ENCODE measurements at regions not wholly inside any gene's neighbourhood (a gene's known extent, or its start where the extent isn't known, plus 50 kb on each side); places are given as distances from the start of the nearest gene placed in this dataset.
"Not testable (repeated sequence)": the region's sequence is repeated elsewhere in the genome, so short reads cannot be mapped to it uniquely, and the experiment has no call there.

DNA sequence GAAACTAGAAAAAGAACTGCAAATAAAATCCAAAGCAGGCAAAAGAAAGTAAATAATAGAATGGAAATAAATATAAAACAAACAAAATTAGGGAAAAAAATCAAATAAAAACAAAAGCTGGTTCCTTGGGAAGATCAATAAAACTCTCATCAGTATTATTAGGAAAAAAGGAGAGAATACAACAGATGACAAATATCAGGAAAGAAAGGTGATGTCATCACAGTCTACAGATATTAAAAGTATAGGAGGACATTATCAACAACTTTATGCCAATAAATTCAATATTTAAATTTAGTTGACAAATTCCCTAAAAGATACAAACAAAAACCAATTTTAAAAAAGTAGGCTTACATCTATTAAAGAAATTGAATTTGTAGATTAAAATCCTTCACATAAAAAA lies 107.4 kb upstream of the FOXN3 start:
- DNase-seq (ENCODE audit: low read depth), result no peak

DNA sequence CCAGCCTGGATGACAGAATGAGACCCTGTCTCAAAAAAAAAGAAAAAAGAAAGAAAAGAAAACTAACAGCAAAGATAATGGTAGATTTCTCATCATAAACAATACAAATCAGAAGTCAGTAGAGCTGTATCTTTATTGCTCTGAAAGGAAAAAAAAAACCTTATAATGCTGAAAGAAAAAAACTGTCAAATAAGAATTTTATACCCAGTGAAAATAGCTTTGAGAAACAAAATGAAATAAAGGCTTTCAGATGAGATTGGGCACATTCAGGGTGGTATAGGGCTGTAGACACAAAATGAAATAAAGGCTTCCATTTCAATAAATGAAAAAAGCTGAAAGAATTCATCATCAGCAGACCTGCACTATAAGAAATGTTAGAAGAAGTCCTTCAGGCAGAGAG lies 105.0 kb upstream of the FOXN3 start:
- DNase-seq (ENCODE audit: low read depth), result no peak

DNA sequence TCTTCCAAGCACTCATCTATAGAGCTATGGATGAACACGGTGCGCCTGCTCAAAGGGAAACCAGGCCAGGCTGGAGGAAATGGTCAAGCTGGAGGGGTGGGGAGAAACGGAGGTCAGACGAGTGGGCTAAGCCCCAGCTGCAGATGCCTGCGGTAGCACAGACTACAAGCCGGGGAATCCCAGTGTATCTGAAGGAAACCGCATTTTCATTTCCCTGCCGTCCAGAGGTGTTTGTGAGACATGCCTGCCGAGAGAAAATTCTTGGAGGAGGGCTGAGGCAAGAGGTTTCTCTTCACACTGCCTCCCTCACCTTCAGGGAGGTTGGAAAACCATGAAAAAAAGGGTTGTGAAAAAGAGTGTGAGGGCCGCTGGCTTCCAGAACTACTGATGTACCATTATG lies 102.0 kb upstream of the FOXN3 start:
- DNase-seq (ENCODE audit: low read depth), result no peak

DNA sequence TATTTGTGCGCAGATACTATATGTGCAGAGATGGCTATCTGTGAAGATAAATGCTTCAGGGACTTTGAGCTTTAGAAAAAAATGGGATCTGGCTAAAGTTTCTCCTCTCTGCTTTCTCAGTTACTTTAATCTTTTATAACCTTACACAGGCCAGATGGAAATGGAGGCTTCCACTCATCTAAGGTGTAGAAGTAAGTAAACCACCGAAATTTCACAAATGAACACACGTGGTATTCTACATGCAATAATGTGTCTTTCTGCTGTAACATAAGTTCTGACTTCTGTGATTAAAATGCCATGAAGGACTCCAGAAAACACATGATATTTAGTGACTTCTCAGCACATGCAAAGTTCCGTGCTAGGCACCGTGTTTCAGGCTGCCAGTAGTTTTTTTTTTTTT lies 99.1 kb upstream of the FOXN3 start:
- no peak for DNase-seq (ENCODE audit: low read depth)

DNA sequence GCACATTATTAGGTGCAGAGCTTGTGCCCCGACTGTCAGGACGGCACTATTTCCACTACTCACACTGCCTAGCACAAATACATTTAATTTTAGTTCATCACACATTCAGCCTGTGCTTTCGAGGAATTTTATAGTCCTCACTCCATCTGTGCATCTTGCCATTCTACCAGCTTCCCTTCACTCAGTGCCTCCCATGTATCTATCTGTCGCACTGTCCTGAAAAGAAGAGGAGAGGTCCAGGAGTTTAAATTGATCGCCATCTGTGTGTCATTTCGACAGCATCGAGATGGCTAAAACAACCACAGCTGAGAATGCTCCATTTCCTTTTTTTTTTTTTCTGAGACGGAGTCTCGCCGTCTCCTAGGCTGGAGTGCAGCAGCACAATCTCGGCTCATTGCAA lies 97.6 kb upstream of the FOXN3 start:
- no peak for DNase-seq (ENCODE audit: low read depth)

DNA sequence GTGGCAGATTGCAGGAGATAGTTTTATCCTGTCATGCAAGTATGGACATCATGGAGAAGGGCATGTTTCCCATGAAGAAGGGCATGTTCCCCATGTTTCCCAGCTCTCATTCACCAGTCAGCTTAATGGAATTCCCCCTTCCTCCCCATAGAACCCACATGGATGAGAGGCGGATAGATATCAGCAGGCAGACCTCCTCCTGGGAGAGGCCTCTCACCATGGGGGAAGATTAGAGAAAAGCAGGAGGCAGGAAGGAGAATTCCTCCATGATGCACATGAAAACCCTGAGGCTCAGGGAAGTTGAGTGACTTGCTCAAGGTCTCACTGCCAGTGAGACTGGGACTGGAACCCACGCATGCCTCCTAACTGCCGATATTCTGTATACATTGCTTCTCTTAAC lies 92.9 kb upstream of the FOXN3 start:
- no peak for DNase-seq (ENCODE audit: low read depth)

DNA sequence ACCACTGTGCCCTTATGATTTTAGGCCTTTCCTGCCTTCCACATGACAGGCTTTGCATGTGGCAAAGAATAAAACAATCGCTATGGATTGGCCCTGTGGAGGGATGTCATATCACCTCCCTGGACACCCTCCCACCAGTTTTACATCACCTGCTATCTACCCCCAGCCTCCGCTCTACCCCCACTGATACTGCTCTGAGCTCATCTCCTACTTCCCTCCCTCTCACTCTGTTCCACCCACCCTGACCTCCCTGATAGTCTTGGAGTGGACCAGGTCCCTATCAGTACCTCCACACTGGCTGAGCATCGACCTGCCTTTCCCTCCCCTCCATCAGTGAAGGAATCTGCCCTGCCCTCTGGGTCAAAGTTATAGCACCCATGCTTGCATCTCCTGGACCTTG lies 91.8 kb upstream of the FOXN3 start:
- DNase-seq (ENCODE audit: low read depth), result no peak

DNA sequence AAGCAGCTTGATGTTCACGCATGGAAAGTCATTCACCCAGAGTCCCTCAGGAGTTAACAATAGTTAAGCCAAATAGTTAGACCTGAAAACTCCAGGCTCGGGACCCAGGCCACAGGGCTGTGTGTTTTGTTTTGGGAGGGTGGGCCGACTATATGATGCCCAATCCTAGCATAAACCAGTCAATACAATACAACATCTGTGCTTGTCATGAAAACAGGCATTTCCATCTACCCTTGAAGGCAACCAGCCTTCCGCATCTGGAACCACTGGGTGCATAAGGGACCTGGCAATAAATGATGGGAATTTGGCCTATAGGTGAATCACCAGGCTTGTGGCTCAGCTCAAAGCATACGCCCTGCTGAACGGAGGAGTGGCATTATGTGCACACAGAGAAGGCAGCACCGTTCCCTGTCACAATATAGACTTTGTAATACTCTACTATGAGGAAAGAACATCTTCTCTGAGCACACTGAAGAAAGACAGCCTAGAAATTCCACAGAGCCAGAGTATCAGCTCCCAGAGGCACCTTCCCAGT lies 91.0 kb upstream of the FOXN3 start:
- no peak for DNase-seq (ENCODE audit: low read depth)

DNA sequence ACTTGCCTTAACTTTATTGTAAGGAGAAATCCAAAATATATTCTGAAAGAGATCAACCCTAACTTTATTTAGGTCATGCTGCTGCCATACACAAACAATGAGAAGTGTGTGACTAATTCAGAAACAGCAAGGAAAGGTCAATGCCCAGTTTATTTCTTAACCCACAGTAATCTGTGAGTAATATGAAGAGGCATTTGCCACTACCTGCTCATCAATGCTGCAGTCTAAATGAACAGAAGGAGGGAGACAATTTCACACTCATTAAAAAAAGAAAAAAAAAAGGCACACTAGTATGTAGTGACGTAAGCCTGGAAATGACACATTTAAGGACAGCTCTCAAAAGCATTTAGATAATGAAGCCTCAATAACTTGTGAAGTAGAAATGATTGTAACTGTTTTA lies 90.5 kb upstream of the FOXN3 start:
- no peak for DNase-seq (ENCODE audit: low read depth)

DNA sequence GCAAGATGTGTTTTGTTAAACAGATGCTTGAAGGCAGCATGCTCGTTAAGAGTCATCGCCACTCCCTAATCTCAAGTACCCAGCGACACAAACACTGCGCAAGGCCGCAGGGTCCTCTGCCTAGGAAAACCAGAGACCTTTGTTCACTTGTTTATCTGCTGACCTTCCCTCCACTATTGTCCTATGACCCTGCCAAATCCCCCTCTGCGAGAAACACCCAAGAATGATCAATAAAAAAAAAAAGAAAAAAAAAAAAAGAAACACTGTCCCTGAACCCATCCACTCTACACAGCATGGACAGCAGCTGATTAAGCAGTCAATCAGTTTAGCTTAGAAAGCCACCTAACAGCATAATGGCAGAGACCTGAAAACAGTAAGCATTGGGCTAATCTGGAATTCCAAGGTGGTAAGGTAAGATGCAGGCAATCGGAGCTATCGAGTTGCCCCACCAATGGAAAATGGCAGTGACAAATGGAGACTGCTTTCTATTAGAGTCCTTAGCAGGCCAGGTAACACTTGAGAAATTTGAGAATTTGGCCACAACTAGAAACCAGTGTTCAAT lies 89.9 kb upstream of the FOXN3 start:
- not testable (repeated sequence) for DNase-seq (ENCODE audit: low read depth)

DNA sequence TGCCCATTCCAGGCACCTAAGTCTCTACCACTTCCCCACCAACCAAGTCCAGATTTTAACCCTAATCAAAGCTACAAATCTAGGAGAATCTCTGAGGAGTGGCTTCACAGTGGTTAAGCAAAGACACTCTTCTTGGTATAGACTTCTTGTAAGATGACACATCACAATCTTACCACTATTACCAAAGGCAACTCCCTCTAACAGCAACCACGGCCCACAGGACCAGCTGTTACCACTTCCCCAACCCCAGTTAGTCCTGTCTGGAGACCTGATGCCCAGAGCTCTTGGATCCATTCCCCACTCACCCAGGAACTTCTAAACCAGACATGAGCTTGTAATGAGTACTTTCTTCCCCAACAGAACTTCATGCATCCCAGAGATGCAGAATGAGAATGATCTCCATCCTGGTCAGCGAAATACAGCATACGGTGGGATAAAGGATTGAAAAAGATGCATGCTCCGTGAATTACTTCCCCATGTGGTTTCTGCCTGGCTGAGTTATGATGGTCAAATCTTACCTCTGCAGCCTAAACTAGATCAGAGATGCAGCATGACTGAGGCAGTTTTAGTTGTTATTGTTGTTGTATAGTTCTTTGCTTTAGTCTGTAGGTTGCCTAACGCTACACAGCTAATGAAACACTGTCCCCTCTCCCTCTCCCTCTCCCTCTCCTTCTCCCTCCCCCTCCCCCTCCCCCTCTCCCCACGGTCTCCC lies 87.7 kb upstream of the FOXN3 start:
- DNase-seq (ENCODE audit: low read depth), result no peak

DNA sequence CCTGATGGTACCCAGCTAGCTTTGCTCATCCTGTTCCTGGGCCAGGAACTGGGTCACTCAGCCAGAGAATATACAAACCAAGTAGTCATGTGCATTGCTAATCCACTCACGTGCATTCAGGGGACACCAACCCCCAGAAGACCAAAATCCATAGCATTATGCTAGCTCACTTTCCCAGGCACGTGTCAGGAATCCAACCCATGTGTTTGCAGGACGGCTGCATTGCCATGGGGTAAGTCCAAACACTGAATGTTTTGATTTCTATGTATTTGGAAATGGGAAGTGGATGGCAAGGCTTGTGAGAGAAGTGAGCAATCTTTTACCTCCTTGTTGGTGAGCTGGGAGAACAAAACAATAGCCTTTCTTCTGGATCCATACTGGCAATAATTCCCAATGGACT lies 87.1 kb upstream of the FOXN3 start:
- no peak for DNase-seq (ENCODE audit: low read depth)

DNA sequence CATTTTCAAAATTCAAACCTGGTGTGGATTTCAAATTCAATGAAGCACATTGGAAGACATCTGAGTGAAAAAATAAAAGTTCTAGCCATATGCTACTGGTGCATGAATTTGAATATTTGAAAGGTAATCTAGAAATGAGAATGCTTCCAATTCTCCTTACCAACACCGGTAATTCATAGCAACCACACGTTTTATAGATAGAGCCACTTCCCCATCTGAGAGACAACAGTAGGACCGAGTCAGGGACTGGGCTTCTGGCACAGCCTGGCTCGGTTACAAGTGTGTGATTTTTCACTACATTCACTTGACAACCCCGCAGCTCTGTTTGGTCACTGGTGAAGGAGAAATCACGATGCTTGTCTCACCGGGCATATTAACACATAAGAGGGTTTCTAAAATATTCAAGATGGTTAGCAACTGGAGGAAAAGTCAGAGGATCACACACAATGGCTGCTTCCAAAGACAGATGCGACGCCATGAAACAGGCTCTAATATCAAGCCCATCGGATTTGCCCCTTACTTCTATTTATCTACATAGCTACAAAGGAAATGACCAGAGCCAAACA lies 86.5 kb upstream of the FOXN3 start:
- DNase-seq (ENCODE audit: low read depth), result no peak

DNA sequence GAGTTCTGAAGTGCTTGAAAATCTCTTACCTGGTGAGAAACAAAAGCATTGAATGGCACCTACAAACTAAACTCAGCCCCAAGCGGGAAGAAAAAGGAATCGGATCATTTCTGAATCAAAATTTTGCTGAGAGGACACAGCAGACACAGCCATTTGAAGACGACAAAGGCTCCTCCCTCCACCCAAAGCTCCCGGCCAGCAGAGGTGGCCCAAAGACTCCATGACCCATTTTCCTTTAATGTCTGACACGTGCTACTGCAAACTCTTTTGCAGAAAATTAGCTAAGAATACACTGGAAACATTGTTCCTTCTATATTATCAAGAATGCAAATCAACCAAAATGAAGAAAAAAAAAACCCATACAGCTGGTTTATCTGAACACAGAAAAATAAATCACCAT lies 85.9 kb upstream of the FOXN3 start:
- no peak for DNase-seq (ENCODE audit: low read depth)

DNA sequence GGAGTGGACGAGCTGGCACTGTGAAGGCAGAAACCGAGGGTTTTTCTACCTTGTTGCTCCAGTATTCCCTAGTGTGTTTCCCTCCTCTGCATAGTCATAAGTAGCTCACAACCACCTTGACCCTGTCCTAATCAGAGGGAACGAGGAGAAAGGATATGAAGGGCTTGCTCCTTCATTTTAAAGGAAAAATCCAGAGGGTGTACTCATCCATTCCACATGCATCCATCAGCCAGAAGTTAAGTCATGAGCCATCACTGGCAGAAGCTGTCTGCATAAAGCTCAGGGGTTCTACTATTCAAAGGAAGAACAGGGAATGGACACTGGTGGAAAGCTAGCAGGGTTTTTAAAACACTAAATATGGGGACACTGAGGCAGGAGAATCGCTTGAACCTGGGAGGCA lies 84.3 kb upstream of the FOXN3 start:
- no peak for DNase-seq (ENCODE audit: low read depth)

DNA sequence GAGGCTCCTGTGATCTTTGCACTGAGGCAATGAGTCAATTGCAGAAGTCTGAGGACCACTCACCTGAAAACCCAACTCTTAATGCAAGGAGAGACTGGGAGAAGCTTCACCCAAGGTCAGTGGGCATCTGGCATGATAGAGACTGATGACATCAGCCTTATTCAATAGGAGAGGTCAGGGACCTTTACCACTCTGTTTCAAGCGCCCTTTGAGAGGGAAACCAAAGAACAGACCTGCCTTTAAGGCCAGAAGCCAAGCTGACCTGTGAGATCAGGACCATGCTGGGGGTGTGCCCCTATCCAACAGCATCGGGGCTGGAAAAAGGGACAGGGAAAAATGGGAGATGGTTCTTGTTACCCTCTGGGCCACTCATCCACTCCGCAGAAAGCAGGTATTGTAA lies 83.3 kb upstream of the FOXN3 start:
- no peak for DNase-seq (ENCODE audit: low read depth)

DNA sequence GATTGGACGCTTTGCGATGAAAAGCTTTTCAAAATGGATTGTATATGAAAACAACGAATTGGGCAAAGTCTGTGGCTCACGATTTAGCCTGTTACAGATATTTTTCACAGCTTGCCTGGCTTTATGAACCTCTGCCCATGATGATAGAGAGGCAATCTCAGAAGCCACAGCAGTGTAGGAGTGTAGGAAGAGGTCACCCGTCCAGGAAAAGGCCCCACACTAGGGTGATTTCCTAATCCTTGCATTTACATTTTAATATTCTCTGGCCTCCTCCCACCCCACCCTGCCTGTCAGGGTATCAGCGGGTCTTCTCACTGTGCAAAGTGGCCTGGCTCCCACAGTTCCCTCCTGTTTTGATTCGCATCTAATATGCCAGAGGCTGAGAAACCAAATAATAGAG lies 81.8 kb upstream of the FOXN3 start:
- DNase-seq (ENCODE audit: low read depth), result no peak

DNA sequence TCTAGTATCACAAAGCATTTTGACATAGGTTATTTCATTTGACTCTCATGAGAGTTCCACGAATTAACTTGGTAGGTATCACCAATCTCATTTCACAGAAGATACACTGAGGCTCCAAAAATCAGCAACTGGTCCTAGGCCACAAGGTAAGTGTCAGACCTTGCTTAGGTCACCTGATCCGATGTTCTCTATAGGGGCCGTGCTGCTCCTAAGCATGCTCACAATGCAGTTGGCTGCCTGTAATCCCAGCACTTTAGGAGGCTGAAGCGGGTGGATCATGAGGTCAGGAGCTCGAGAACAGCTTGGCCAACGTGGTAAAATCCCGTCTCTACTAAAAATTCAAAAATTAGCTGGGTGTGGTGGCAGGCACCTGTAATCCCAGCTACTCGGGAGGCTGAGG lies 78.7 kb upstream of the FOXN3 start:
- DNase-seq (ENCODE audit: low read depth), result no peak

DNA sequence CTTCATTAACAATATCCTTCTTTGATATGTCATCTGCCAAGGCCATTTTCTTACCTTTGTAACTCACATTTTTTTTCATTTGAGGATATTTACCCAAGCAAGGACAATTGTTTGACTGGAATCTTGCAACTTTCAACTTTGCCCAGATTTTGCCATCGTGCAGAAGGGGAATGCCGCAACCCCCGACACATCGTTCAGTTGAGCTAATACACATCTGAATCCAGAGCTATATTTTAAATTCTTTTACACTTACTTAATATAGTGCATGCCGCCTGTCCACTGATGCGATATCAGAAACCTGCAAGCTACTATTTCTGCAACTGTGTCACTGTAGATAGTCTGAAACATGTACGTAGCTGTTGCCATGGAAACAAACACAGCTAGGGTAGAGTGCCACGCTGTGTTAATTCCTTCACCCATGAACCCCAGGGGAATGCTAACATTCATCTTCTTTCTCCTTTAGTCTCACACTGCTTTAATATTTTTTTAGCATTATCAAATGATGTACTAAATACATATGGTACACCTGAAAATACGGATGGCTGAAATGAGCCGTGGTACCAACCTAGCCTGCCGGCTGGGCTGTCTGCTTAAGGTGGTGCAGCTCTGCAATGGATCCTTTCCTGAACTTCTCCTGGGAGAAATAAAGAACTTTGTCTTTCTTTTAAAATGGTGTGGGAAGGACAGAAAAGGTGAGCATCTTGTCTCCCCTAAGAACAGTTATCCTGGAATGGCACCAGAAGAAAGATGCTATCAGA lies 77.0 kb upstream of the FOXN3 start:
- no peak for DNase-seq (ENCODE audit: low read depth)

DNA sequence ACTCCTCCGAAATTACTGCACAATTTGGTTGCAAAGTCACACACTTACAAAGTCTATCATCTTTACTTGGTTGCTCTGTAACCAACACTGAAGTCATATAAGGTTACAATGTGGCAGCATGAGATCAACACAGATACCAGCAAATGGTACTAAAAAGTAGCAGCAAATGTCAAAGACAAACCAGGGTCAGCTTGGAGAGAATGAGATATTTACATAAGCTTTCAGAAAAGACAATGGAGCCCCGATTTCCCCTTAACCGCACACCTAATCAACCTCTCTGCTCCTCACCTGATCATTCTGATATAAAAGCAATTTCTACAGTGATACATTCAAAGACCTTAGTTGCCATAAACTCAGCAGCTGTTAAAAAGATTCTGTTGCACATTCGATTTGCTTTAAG lies 76.4 kb upstream of the FOXN3 start:
- no peak for DNase-seq (ENCODE audit: low read depth)

DNA sequence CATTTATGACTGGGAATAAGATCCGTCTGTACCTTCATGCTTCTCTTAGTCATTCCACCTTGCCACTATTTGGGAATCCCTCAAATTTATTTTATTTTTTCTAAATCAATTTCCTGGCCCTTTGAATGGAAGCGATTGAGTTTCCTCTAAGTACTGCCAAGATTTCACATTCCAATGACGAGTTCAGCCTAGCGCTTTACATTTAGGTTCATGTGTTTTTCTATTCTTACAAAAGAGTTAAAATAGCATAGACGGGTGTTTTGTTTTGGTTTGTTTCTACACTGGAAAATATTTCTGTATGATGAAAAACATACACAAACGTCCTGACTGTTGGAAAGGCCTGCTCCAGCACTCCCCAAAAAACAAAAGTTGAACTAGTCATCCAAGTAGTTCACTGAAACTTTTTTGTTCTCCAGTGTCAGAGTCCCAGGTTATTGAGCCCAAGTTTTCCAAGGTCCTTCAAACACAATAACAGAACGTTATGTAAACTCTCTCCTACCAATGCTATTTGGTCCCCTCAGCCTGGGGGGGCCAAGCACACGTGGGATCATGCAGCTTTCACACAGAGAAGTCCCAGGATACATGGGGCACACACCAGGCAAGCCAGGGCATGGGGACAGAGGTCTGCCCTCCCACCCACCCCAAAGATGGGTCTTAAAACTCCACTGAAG lies 74.8 kb upstream of the FOXN3 start:
- no peak for DNase-seq (ENCODE audit: low read depth)

DNA sequence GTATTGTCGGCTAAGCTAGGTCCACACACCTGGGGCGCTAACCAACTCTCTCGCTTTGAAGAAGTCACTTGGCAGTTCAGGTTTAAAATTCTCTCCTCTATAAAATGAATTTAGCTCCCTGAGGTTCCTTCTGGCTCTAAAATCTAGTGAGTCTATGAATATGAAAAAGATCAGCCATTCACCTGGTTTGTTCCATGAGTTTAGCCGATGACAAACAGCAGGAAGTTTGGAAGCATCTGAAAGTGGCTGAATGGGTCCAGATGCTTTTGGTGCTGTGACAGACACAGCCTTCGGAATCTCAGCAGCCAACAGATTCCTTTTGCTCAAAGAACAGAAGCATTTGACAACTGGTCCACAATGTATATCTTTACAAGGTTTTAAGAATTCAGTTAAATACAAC lies 73.4 kb upstream of the FOXN3 start:
- DNase-seq (ENCODE audit: low read depth), result no peak

Measured in stimulated activated CD4-positive, alpha-beta T cell treated with anti-CD3 and anti-CD28 coated beads, Interleukin-2, amount 100 ng/mL, for 4 hours (primary cell).